ENCODE measurements at regions not wholly inside any gene's neighbourhood (a gene's known extent, or its start where the extent isn't known, plus 50 kb on each side); places are given as distances from the start of the nearest gene placed in this dataset.
"Not testable (repeated sequence)": the region's sequence is repeated elsewhere in the genome, so short reads cannot be mapped to it uniquely, and the experiment has no call there.

DNA sequence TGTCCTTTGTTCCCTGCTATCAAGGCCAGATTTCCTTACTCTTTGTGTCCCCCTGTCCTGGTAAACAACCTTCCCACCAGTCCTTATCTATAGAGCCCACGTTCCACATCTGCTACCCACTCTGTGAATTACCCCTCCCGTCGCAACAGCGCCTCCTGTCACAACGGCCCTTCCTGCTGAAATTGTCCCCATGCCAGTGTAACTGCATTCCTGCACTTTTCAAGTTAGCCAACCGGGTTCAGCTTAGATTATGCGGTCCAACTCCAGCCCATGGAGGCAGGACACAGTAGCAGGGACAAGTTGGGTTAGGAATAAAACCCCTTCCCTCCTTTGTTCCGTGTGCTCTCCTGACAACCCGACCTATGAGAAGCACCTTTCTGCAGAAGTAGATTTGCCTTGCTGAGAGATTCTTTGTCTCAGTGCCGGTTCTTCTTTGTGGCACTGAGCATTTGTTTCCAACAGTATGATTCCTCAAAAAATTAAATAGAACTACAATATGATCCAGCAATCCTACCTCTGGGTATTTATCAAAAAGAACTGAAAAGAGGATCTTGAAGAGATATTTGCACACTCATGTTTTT, 180.3 kb downstream of the PTBP2 start:
- no peak overlapping the region for H3K4me3 ChIP-seq (ENCODE audit: low read depth, low read length)
- no peak for TF ChIP-seq CTCF (IDR thresholded peaks at IDR 0.05; ENCODE audit: borderline replicate concordance, insufficient read depth, low read depth, low read length)

- TF ChIP-seq CTCF (IDR thresholded peaks at IDR 0.05; ENCODE audit: borderline replicate concordance, insufficient read depth, low read depth, low read length) = no peak
- no peak overlapping the region for H3K4me3 ChIP-seq (ENCODE audit: low read depth, low read length)
Measured at GRCh38 chr1:96912248-96912647, 190.7 kb downstream of the PTBP2 start.

DNA sequence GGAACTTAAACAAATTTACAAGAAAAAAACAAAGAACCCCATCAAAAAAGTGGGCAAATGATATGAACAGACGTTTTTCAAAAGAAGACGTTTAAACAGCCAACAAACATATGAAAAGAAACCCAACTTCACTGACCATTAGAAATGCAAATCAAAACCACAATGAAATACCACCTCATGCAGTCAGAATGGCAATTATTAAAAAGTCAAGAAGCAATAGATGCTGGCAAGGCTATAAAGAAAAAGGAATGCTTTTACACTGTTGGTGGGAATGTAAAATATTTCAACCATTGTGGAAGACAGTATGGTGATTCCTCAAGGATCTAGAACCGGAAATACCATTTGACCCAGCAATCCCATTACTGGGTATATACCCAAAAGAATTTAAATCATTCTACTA, 194.1 kb downstream of the PTBP2 start:
- not testable (repeated sequence) for H3K4me3 ChIP-seq (ENCODE audit: low read depth, low read length)

DNA sequence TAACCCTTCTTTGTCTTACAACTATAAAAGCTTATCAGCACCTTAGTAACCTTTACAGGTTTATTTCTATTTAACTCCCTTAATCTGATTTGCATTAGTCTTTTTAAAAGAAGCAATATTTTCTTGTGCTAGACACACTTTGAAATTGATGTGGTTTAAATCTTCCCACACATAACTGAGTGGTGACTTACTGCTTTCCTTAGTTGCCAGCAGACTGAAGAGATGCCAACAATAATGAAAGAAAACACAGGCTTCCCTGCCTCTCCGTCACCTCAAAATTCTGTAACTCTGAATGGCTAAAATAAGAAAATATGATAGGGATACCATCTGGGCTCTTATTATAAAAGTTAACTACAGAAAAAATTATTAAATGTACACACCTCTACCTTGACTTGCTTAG, 196.8 kb downstream of the PTBP2 start:
- no peak overlapping the region for H3K4me3 ChIP-seq (ENCODE audit: low read depth, low read length)
- TF ChIP-seq CTCF (IDR thresholded peaks at IDR 0.05; ENCODE audit: borderline replicate concordance, insufficient read depth, low read depth, low read length) = no peak

DNA sequence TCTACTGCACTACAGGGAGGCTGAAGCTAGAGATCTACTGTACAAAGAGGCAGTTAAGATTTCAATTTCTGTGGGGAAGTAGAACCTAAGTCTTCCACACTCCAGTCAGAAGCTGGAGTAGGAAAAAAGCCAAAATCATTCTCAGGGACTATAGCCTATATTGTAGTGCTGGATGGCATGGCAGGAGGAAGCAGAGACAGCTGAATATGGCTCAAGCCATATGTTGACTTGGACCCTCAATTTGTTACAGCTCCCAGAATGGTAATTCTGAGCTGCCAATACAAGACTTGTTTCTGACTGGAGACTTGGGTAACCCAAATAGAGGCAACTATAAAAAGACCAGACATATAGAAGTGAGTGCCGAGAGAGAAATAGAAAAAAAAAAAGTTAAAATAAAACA, 200.6 kb downstream of the PTBP2 start:
- H3K4me3 ChIP-seq (ENCODE audit: low read depth, low read length) = no peak overlapping the region

GRCh38 chr1:96923753-96924152, 202.2 kb downstream of the PTBP2 start:
- no peak for TF ChIP-seq CTCF (IDR thresholded peaks at IDR 0.05; ENCODE audit: borderline replicate concordance, insufficient read depth, low read depth, low read length)
- H3K4me3 ChIP-seq (ENCODE audit: low read depth, low read length) = no peak overlapping the region

More for the DNA sequence above, 200.6 kb downstream of the PTBP2 start:
- TF ChIP-seq CTCF (IDR thresholded peaks at IDR 0.05; ENCODE audit: borderline replicate concordance, insufficient read depth, low read depth, low read length) = no peak

DNA sequence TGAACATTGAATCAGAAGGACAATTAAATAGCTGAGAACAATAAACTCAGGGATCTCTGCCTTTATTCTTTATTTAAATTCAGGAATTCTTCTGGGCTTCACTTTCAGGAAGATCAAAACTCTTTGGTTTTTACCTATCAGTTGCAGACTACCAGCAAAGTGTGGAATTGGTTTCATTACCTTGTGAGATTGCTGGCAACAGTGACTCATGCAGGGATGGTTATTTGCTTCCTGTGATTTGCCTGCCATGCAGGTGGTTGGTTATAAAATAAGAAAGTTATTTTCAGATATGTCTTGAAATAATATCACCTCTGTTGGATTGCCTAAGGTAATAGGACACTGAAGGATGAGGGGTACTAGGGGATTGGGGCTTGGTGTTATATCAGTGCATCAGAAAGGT, 204.6 kb downstream of the PTBP2 start:
- H3K4me3 ChIP-seq (ENCODE audit: low read depth, low read length) = no peak overlapping the region
- TF ChIP-seq CTCF (IDR thresholded peaks at IDR 0.05; ENCODE audit: borderline replicate concordance, insufficient read depth, low read depth, low read length) = no peak

DNA sequence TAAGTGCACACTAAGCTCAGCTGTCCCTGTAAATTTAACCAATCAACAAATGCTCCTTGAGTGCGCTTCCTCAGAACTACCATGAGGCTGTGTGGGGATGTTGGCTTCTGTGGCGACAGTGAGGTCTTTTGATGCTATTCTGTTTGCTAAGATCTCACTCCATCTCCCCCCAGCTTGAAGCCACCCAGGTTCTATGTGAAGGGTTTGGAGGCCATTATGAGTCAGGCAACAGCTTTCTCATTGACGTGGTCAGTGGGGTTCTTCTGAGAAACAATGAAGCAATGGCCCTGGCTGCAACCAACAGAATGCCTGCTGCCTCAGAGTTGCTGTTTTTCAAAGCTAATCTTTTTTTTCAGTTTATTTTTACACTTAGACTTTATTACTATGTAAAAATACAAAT, 205.5 kb downstream of the PTBP2 start:
- H3K4me3 ChIP-seq (ENCODE audit: low read depth, low read length) = no peak overlapping the region
- no peak for TF ChIP-seq CTCF (IDR thresholded peaks at IDR 0.05; ENCODE audit: borderline replicate concordance, insufficient read depth, low read depth, low read length)
